GM23248 (cell line): ENCODE measurements at regions not wholly inside any gene's neighbourhood (a gene's known extent, or its start where the extent isn't known, plus 50 kb on each side); places are given as distances from the start of the nearest gene placed in this dataset.

ENCODE experiments used
- DNase-seq: peaks from one replicate; pipeline ENCODE4 v3.0.0-alpha.2; 2015
- H2AFZ ChIP-seq: fragments of 200-600 bp; sonication (generic); 2 replicates; pipeline ENCODE4 v1.6.1; 2016; ENCODE audit warnings: antibody characterized with exemption
- H3F3A ChIP-seq: fragments of 200-600 bp; sonication (generic); 2 replicates; pipeline ENCODE4 v1.6.1; 2016; ENCODE audit warnings: mild to moderate bottlenecking, antibody characterized with exemption, mixed run types; ENCODE audit not compliant: insufficient read depth
- H3K27ac ChIP-seq: fragments of 200-600 bp; sonication (generic); 2 replicates; pipeline ENCODE4 v1.5.1; 2016; ENCODE audit warnings: mild to moderate bottlenecking
- H3K27me3 ChIP-seq: fragments of 200-600 bp; sonication (generic); replicated peaks from 2 replicates; pipeline ENCODE4 v1.6.1; 2016; ENCODE audit warnings: mild to moderate bottlenecking; ENCODE audit not compliant: insufficient read depth
- H3K36me3 ChIP-seq: fragments of 200-600 bp; sonication (generic); 2 replicates; pipeline ENCODE4 v1.6.1; 2016; ENCODE audit warnings: low read depth, mild to moderate bottlenecking
- H3K4me1 ChIP-seq: fragments of 200-600 bp; sonication (generic); 2 replicates; pipeline ENCODE4 v1.6.1; 2016; ENCODE audit warnings: mild to moderate bottlenecking; ENCODE audit not compliant: insufficient read depth
- H3K4me2 ChIP-seq: fragments of 200-600 bp; sonication (generic); one replicate; pipeline ENCODE4 v1.6.1; 2016; ENCODE audit warnings: mild to moderate bottlenecking; ENCODE audit not compliant: unreplicated experiment
- H3K4me3 ChIP-seq: fragments of 200-600 bp; sonication (generic); 2 replicates; pipeline ENCODE4 v1.5.1; 2016; ENCODE audit warnings: mild to moderate bottlenecking
- H3K79me2 ChIP-seq: fragments of 200-600 bp; sonication (generic); 2 replicates; pipeline ENCODE4 v1.6.1; 2016; ENCODE audit warnings: mild to moderate bottlenecking; ENCODE audit not compliant: insufficient read depth
- H3K9ac ChIP-seq: fragments of 200-600 bp; sonication (generic); 2 replicates; pipeline ENCODE4 v1.6.1; 2016; ENCODE audit warnings: mild to moderate bottlenecking
- H3K9me2 ChIP-seq: fragments of 200-600 bp; sonication (generic); 2 replicates; pipeline ENCODE4 v1.6.1; 2016; ENCODE audit warnings: mixed run types, mild to moderate bottlenecking, moderate library complexity; ENCODE audit not compliant: insufficient read depth
- H3K9me3 ChIP-seq: fragments of 200-600 bp; sonication (generic); one replicate; pipeline ENCODE4 v1.6.1; 2017; ENCODE audit warnings: low read depth
- H4K20me1 ChIP-seq: fragments of 200-600 bp; sonication (generic); 2 replicates; pipeline ENCODE4 v1.6.0; 2016; ENCODE audit not compliant: insufficient read depth
- EZH2 ChIP-seq: fragments of 200-600 bp; sonication (generic); IDR thresholded peaks from 2 replicates; pipeline ENCODE4 v1.6.1; 2018; ENCODE audit warnings: antibody characterized with exemption, mild to moderate bottlenecking; ENCODE audit not compliant: insufficient read depth, poor library complexity, severe bottlenecking
- EZH2phosphoT487 ChIP-seq: fragments of 200-600 bp; sonication (generic); IDR thresholded peaks from 2 replicates; pipeline ENCODE4 v1.6.1; 2018; ENCODE audit warnings: antibody characterized with exemption, moderate library complexity, mild to moderate bottlenecking, low read depth; ENCODE audit not compliant: insufficient read depth
- WGBS, 2 experiments: methylation state at CpG; one replicate each; pipeline ENCODE4 v1.1.6; 2015 to 2017; ENCODE audit warnings: low lambda C conversion rate in 2 of 2, low coverage in 1 of 2; ENCODE audit errors: missing lambda C conversion rate in 2 of 2; 5-methylcytosine and 5-hydroxymethylcytosine counted together
- in situ Hi-C: fragments of 300-500 bp; cut with MboI; formaldehyde crosslinking; loops from 2 replicates; pipeline ENCODE4 v1.15.0; 2020

- H3K4me1 ChIP-seq: no peaks in the 10 kb centered on the region
- no peak overlapping the region for H2AFZ ChIP-seq
- H3K79me2 ChIP-seq: no peaks in the 10 kb centered on the region
- no peaks in the 10 kb centered on the region for H3F3A ChIP-seq
- no peak overlapping the region for H3K9ac ChIP-seq
- in situ Hi-C loops: no loop called here
- no peaks in the 10 kb centered on the region for H3K9me3 ChIP-seq
- H3K36me3 ChIP-seq: no peaks in the 10 kb centered on the region
- no peaks in the 10 kb centered on the region for H3K9me2 ChIP-seq
- H3K27me3 ChIP-seq: no peaks in the 10 kb centered on the region
- H4K20me1 ChIP-seq: no peaks in the 10 kb centered on the region
- WGBS, 2 experiments: 16 to 27% methylated on average over 6 of the region's 6 CpGs
- DNase-seq: no peak
- H3K4me2 ChIP-seq: no peak overlapping the region
- H3K27ac ChIP-seq: no peak overlapping the region
- H3K4me3 ChIP-seq: no peak overlapping the region
- TF ChIP-seq EZH2 (no peak), EZH2phosphoT487 (no peak)
Observed at GRCh38 chr2:22930781-22931180, 454.2 kb upstream of the KLHL29 start.

- no peak for DNase-seq
- Histone ChIP-seq H3K79me2 (no peaks in the 10 kb centered on the region), H3K4me1 (no peaks in the 10 kb centered on the region), H3K36me3 (no peaks in the 10 kb centered on the region), H4K20me1 (no peaks in the 10 kb centered on the region), H2AFZ (no peak overlapping the region), H3K9me2 (no peaks in the 10 kb centered on the region), H3K4me2 (no peak overlapping the region), H3K9ac (no peak overlapping the region), H3K4me3 (no peak overlapping the region), H3K27me3 (no peaks in the 10 kb centered on the region), H3K9me3 (no peaks in the 10 kb centered on the region), H3K27ac (no peak overlapping the region), H3F3A (no peaks in the 10 kb centered on the region)
- WGBS, 2 experiments: 26 to 30% methylated on average over 3 of the region's 3 CpGs
- no peak for TF ChIP-seq EZH2phosphoT487
- in situ Hi-C loops: no loop called here
Observed at GRCh38 chr2:22932288-22932687, 452.7 kb upstream of the KLHL29 start.

GRCh38 chr2:22934747-22935146 is 450.2 kb upstream of the KLHL29 start:
- no peak overlapping the region for H3K9ac ChIP-seq
- H3K36me3 ChIP-seq: no peaks in the 10 kb centered on the region
- H3K27me3 ChIP-seq: no peaks in the 10 kb centered on the region
- WGBS, 2 experiments: 17 to 28% methylated on average over 1 of the region's 1 CpG
- no peak overlapping the region for H3K4me3 ChIP-seq
- no peak overlapping the region for H3K27ac ChIP-seq
- in situ Hi-C loops: no loop called here
- H4K20me1 ChIP-seq: no peaks in the 10 kb centered on the region
- TF ChIP-seq EZH2phosphoT487: no peak
- no peak for TF ChIP-seq EZH2
- H3K4me1 ChIP-seq: no peaks in the 10 kb centered on the region
- DNase-seq: no peak
- no peaks in the 10 kb centered on the region for H3F3A ChIP-seq
- no peak overlapping the region for H3K4me2 ChIP-seq
- no peaks in the 10 kb centered on the region for H3K79me2 ChIP-seq
- H3K9me2 ChIP-seq: no peaks in the 10 kb centered on the region
- H3K9me3 ChIP-seq: no peaks in the 10 kb centered on the region
- H2AFZ ChIP-seq: no peak overlapping the region

- 13 to 16% methylated on average over 7 of the region's 7 CpGs for WGBS, 2 experiments
Observed at GRCh38 chr2:22942441-22942840, 442.5 kb upstream of the KLHL29 start.

GRCh38 chr2:22944143-22944542 is 440.8 kb upstream of the KLHL29 start:
- Histone ChIP-seq H3K4me2 (no peak overlapping the region), H4K20me1 (no peaks in the 10 kb centered on the region)

More at GRCh38 chr2:22942441-22942840, 442.5 kb upstream of the KLHL29 start:
- no peak overlapping the region for H3K4me2 ChIP-seq
- H3K36me3 ChIP-seq: no peaks in the 10 kb centered on the region
- H3K27me3 ChIP-seq: no peaks in the 10 kb centered on the region
- H3K27ac ChIP-seq: no peak overlapping the region
- no peak for DNase-seq
- no peaks in the 10 kb centered on the region for H3K9me2 ChIP-seq
- H3K4me1 ChIP-seq: no peaks in the 10 kb centered on the region
- no peak overlapping the region for H2AFZ ChIP-seq
- H3K4me3 ChIP-seq: no peak overlapping the region
- H3F3A ChIP-seq: no peaks in the 10 kb centered on the region
- TF ChIP-seq EZH2phosphoT487 (no peak), EZH2 (no peak)
- no peaks in the 10 kb centered on the region for H3K9me3 ChIP-seq
- H3K9ac ChIP-seq: no peak overlapping the region
- H4K20me1 ChIP-seq: no peaks in the 10 kb centered on the region
- H3K79me2 ChIP-seq: no peaks in the 10 kb centered on the region
- in situ Hi-C loops: no loop called here

More at GRCh38 chr2:22944143-22944542, 440.8 kb upstream of the KLHL29 start:
- Histone ChIP-seq H3K4me3 (no peak overlapping the region), H3K9ac (no peak overlapping the region), H3K9me2 (no peaks in the 10 kb centered on the region), H3K79me2 (no peaks in the 10 kb centered on the region), H3K27ac (no peak overlapping the region), H3F3A (no peaks in the 10 kb centered on the region), H3K36me3 (no peaks in the 10 kb centered on the region), H3K9me3 (no peaks in the 10 kb centered on the region), H2AFZ (no peak overlapping the region), H3K27me3 (no peaks in the 10 kb centered on the region), H3K4me1 (no peaks in the 10 kb centered on the region)
- no peak for TF ChIP-seq EZH2
- 34 to 38% methylated on average over 7 of the region's 7 CpGs for WGBS, 2 experiments
- no peak for DNase-seq
- in situ Hi-C loops: no loop called here
